ENCODE measurements at regions not wholly inside any gene's neighbourhood (a gene's known extent, or its start where the extent isn't known, plus 50 kb on each side); places are given as distances from the start of the nearest gene placed in this dataset.

- TF ChIP-seq TAF1 (IDR thresholded peaks at IDR 0.05; ENCODE audit: low read depth) = no peak
- no peak for TF ChIP-seq EP300 (IDR thresholded peaks at IDR 0.05; ENCODE audit: borderline replicate concordance)
- TF ChIP-seq CREB1 (IDR thresholded peaks at IDR 0.05; ENCODE audit: low read depth) = no peak
- no peak for TF ChIP-seq MAX (IDR thresholded peaks at IDR 0.05)
- TF ChIP-seq TEAD4 (IDR thresholded peaks at IDR 0.05) = no peak
- TF ChIP-seq RAD21 (IDR thresholded peaks at IDR 0.05; ENCODE audit: low read depth) = no peak
Observed at GRCh38 chr7:71077743-71078476, 54.0 kb upstream of the GALNT17 start.

Measured in Ishikawa (cell line).